DMS53 (cell line): ENCODE measurements at regions not wholly inside any gene's neighbourhood (a gene's known extent, or its start where the extent isn't known, plus 50 kb on each side); places are given as distances from the start of the nearest gene placed in this dataset.
"Not testable (repeated sequence)": the region's sequence is repeated elsewhere in the genome, so short reads cannot be mapped to it uniquely, and the experiment has no call there.

Experiments
- DNase-seq: peaks from one replicate; lab custom pipeline; 2025; lab: John Stamatoyannopoulos, UW

DNA sequence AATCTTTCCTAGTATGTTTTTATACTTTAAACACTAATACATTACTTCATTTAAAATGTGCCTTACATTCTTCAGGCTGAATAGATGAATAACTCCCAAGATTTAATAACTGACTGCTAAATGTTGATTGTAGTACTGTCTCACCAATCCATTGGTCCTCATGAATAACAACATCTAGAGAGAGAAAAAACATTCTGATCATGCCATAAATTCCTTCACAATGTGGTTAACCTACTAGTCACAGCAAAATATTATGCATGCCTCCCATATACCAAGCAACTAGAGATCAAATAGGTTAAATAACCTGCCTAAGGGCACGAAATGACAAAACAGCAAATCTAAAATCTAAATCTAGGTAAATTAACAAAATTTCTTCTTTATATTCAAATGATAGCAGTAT lies 66.2 kb downstream of the SYT15 start:
- DNase-seq: not testable (repeated sequence)

DNA sequence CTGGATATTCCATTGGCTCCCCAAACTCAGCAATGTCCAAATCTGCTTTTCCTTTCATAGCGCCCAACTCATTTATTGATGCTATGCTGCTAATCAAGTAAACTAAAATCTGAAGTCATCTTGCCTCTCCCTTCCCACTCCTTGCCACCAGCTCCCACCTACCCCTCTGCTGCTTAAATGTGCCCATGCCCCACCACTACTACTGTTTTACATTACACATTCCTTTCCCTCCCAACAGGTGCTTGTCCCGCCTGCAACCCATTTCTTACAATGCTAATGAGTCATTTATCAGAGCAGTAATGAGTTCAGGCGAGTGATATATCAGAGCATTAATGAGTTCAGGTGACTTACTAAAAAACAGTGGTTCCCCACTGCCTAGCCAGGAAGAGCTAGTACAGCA lies 67.2 kb downstream of the SYT15 start:
- DNase-seq: not testable (repeated sequence)

DNA sequence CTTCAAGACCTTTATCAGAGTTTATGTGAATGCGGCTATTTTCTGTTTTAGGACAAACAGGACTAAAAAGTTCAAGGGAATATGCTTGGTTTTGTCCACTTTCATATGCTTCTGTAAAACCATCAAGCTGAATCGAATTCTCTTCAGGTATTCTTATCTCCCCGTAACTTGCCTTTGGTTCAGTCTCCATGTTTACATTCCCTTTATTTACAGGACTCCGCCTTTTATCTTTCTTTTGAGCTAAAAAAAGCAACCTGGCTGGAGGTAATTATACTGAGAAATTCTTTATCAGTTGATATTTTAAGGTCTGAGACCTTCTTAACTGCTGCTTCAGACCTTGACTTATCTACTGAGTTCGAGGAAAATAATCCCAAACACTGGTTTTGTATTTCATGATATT lies 72.0 kb downstream of the SYT15 start:
- not testable (repeated sequence) for DNase-seq

DNA sequence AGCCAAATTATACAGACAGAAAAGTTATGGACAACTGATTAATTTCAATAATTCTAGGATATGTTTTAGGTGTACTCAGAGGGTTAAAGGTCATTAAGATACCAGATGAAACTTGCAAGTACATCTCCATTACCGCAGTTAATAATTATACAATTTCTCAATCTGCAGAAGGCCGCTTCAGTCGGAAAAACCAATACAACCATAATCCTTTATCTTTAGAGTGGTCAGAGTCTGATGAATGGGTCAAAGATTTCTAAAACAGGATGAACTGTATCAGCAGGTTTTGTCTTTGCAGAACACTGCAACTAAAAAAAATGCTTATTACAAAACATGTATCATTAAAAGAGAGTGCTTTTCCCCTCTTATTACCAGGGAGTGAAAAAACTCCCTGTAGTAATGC lies 78.5 kb downstream of the SYT15 start:
- not testable (repeated sequence) for DNase-seq

DNA sequence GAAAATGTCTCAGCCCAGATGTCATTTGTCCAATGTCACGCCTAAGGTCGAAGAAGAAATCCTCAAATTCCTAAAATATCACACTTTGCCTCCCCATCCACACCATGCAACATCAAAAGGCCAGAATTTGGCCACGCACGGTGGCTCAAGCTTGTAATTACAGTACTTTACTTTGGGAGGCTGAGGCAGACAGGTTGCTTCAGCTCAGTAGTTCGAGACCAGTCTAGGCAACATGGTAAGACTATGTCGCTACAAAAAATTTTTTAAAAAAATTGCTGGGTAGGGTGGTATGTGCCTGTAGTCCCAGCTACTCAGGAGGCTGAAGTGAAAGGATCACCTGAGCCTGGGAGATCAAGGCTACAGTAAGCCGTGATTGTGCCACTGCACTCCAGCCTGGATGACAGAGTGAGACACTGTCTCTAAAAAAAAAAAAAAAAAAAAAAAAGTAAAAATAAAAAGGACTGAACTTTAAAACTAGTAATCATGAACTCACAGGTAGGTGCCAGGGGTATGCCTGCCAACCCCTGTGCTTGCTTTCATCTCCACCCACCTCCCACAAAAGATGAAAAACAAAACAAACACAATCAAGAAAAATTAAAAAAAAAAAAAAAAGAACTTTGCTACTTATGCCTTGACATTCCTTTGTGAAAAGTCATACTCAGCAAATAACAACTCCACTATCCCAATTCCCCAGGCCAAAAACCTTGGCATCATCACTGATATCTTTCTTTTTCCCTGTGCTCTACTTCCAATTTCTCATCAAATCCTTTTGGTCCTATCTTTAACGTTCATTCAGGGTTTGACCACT lies 81.3 kb downstream of the SYT15 start:
- DNase-seq: not testable (repeated sequence)

DNA sequence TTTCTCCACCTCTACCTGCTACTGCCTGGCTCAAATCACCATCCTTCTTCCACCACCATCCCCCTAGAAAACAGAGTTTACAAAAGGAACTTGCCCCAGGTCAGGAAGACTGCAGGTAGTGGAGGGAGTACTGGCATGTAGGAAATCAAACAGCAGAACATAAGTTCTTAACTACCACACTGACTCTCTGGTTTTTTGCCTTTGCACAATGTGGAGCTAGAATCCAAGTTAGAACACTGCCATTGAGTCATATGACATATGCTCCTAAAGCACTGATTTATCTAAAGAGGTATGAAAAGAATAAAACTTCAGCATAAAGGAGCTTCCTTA lies 81.9 kb downstream of the SYT15 start:
- not testable (repeated sequence) for DNase-seq

DNA sequence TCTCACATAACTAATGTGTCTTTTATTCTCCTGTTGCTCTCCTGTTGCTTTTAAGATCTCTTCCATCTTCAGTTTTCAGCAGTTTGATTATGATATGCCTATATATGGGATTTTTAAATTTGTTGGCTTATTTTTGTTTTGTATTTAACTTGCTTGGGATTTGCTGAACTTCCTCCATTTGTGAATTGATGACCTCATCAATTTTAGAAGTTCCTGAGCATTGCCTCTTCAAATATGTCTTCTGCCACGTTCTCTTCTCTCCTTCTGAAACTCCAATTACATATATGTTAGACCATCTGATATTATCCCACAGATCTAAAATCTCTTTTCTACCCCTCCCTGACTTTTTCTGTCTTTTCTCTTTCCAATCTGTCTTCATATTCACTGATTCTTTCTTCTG lies 86.6 kb downstream of the SYT15 start:
- DNase-seq: not testable (repeated sequence)

DNA sequence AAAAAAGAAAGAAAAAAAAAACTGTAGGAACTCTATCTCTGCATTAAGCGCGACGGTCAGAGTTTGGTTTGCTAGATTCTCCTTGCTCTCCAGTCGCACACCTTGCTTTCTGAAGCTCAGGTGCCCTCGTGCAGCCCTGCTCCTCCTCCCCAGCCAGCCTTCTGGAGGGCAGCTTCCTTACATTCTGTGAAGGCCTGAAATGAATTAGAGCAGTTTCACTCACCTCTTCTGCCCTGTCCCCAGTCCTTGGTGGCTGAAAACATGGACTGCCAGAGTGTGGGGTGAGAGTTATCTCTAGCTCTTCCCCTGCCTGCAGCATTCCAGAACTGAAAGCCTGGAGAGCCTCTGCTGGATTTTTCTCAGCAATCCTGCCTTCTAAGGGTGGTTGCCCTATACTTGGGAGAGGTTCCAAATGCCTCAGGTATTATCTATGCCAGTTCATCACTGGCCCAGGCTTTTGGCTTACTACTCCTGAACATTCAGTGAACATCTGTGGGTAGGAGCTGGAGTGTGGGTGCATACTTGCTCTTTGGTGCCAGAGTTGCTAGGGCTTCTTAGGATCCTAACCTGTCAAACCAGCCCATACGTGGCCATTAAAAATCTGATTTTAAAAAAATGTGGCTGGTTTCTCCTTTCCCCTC lies 89.5 kb downstream of the SYT15 start:
- not testable (repeated sequence) for DNase-seq

DNA sequence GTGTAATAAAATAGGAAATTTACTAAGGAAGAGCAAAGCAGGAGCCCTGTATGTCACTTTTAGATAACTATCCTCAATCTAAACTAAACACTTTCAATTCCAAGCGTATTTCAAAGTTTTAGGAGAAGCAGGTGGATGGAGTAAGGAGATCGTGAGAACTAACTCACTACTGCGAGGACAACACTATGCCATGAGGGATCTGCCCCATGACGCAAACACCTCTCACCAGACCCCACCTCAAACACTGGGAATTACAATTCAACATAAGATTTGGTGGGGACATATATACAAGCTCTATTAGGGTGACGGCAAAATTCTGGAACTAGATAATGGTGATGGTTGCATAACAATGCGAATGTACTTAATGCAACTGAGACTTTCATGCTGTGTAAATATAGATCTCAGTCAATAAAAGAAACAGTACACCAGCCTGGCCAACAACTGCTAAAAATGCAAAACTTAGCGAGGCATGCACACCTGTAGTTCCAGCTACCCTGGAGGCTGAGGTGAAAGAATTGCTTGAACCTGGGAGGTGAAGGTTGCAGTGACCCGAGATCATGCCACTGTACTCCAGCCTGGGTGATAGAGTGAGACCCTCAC lies 99.0 kb downstream of the SYT15 start:
- DNase-seq: not testable (repeated sequence)

DNA sequence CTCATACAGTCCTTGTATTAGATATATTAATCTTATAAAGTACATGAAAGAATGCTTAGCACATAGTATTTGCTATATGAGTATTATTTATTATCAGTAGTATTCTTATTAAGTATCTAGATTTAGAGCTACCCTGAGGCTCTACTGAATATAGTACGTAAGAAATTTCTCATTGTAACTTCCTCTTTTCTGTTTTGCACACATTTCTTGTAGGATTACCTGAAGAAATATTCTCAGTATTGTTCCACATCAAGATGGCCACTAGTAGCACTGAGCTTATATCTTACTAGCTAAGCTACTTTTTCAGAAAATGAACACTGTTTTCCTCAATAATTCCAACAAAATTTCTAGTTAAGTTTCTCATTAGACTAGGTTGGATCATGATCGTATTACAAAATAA lies 112.5 kb downstream of the SYT15 start:
- not testable (repeated sequence) for DNase-seq

DNA sequence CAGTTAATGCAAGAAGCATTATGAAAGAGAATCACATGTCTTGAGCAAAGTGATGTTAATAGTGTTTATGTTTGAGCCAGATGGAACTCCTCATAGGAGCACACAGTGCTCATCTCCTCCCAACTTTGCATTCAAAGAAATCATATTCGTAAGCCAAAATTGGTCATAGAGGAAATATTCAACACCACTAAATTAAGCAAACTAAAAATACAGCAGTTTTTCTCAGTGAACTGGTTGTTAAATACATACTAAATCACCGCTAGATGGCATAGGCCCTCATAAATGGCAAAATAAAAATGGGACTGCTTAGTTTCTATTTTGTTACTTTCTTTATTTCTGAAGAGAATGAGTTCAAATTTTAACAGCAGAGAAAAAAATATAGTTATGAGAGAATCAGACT lies 114.3 kb downstream of the SYT15 start:
- not testable (repeated sequence) for DNase-seq

DNA sequence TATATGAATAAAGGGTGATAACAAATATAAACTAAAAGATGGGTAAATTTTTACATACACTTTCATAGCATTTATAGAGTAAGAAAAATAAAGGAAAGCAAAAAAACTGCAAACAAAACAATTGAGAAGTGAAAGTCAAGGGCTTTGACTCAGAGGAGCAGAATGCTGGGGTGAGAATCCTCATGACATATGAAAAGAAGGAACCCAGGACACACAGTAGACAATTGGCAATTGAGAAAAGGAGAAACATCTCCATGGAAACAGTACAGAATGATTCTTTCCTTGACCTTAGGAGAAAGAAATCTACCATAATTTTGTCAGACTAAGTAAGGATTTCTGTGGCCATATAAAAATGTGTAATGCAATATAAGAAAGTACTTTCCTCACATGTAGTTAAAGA lies 138.3 kb downstream of the SYT15 start:
- DNase-seq: not testable (repeated sequence)

DNA sequence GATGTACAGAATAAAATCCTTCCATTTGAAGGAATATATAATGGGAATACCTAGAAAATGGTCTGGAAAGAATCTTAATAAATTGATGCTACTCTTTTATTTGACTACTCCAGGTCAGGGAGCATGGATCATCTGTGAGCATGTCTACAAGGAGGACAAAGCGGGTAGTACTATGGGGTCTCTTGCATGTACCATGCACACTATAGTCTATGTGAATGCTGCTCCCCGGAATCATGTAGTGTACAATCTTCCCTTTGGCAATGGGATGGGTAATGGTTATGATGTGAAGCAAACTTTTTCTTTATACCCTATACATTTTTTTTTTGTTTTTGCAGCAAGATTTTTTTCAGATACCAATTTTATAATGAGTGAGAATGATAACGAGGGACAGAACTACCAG lies 139.1 kb downstream of the SYT15 start:
- not testable (repeated sequence) for DNase-seq

DNA sequence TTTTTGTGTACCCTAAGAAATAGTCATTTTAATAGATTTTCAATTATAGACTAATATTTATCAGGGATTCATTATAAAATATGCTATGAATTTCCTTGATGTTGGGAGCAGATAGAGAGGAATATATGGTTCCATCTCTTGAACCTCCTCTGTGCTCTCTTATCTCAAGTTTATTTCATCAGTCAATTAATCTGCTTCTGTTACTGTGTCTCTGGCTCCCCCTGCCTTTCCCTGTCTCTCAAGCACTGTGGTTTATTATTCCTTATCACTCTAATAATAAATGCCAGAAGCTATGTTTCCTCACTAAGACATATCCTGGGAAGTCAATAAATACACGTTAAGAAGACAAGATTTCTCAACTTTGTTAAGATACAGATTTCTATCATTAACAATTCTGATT lies 141.5 kb downstream of the SYT15 start:
- DNase-seq: peak; percentile 22

DNA sequence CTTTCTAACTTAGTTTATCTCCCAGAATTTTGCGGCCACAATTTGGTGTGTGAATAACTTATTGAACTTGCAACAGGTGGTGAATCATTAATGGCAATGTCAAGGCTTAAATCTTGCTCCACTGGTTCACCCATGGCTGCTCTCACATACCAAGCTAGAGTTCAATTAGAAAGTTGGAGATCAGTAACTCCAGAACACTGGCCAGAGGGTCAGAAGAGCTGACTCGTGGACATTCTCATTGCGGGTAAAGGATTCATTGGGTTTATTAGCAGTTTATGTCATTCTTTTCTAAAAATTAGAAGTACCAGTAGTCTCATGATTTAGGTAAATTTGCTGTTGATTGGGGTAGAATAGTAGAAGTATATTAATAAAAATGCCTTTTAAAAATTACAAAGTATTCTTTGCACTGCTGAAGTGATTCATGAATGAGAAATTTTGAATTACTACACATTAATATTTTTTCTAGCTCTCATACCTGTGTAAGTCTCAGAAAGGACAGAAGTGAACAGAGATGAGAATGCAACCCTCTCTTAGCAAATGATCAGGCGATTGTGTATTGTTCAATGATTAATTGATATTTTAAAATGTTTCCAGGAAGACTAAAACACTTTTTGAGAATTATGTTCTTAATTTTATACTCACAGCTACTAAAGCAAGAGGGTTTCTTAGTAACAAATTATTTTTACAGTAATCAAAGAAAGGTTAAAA lies 142.0 kb downstream of the SYT15 start:
- DNase-seq: not testable (repeated sequence)

DNA sequence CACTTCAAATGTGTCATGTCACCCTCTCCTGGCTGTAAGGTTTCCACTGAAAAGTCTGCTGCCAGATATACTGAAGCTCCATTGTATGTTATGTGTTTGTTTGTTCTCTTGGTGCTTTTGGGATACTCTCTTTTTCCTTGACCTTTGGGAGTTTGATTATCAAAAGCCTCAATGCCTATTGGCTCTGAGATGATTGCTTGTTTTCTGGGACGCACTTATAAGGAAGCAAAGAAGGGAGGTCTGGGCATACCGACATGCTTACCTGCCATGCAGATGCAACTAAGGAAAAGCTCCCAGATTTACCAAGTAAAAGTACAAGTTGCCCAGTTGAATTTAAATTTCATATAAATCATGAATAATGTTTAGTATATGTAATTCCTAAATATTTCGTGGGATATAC lies 145.3 kb downstream of the SYT15 start:
- not testable (repeated sequence) for DNase-seq

DNA sequence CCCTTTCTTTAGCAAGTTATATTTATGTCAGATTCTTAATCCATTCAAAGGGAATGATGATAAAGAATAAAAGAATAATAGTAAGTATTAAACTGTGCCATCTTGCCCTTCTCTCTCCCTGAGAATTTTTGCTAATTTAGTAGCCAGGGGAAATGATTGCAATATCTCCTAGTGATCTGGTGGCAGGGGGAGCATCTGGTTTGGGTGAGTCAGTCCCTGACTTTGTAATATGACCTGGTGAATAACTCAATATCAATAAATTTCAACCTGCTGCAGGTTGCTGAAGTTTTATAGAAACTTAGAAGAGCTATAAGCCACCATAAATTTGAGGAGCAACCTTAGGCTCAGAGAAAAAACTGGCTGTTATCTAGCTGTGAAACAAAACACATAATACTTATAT lies 149.4 kb downstream of the SYT15 start:
- not testable (repeated sequence) for DNase-seq

DNA sequence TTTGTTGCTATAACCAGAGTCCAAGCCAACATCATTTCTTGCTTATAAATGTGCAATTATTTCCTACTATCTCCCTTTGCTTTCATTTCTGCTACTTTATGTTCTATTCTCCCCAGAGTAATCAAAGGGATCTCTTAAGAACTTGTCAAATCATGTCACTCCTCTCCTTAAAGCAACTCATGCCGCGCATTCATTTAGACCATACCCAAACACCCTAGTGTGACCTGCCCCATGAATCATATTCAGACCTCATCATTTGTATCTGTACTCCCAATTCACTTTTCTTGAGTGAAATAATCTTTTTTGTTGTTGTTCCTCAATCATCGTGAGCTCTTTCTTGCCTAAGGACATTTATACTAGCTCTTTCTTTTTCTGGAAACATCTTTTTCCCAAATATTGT lies 151.8 kb downstream of the SYT15 start:
- not testable (repeated sequence) for DNase-seq

DNA sequence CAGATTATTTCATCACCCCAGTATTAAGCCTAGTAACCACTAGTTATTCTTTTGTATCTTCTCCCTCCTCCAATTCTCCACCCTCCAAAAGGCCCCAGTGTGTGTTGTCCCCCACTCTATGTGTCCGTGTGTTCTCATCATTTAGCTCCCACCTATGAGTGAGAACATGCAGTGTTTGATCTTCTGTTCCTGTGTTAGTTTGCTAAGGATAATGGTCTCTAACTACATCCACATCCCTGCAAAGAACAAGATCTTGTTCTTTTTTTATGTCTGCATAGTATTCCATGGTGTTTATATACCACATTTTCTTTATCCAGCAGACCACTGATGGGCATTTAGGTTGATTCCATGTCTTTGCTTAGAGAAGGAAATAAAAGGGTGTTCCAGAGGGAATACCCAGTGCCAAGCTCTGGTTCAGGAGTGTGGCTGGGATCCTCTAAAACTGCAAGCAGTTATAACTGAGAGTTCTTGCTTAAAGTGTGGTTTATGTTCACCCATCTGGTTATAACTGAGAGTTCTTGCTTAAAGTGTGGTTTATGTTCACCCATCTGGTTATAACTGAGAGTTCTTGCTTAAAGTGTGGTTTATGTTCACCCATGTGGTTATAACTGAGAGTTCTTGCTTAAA lies 154.8 kb downstream of the SYT15 start:
- not testable (repeated sequence) for DNase-seq

DNA sequence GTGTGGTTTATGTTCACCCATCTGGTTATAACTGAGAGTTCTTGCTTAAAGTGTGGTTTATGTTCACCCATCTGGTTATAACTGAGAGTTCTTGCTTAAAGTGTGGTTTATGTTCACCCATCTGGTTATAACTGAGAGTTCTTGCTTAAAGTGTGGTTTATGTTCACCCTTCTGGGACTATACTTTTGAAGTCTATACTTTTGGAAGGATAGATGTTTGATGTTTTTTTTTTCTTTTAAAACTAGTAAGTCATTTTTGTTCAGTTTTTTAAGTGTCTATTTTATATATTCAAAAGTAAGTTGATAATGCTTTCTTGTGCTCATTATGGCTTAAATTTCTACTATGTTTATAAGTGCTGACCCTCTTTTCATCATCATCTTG lies 155.3 kb downstream of the SYT15 start:
- DNase-seq: not testable (repeated sequence)

DNA sequence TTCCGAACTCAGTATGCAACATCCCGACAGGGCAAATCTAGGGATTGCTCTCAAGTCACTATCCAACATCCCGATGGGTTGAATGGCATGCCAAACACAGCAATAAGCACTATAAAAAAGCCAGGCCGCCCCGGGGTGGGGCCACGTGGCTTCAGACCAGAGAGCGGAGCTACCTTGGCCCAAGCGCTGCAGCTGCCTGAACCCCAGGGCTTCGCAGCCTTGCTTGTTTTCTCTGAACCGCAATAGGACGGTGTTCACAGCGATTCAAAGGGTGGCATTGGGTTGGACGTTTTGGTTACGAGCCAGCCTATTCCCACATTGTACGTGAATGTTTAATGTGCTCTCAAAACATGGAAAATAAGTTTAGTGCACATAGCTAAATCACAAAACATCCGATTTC lies 161.0 kb downstream of the SYT15 start:
- DNase-seq: not testable (repeated sequence)

DNA sequence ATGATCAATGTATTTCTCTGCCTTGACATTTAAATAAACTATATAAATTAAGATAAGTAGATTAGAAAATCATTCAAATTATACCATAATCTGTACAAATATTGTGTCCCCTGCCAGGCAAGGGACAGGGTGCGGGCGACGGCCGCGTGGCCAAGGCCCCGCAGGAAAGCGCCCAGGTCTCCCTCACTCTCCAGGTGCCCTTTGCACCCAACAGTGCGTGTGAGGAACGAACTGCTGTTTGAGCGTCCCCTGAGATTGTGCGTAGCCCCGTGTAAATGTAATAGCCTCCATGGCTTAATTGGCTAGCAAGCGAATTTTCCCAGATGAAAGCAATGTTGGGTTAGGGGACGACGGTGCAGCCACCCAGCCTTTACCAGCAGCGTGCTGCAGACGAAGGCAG lies 161.4 kb downstream of the SYT15 start:
- not testable (repeated sequence) for DNase-seq
